ENCODE measurements at regions not wholly inside any gene's neighbourhood (a gene's known extent, or its start where the extent isn't known, plus 50 kb on each side); places are given as distances from the start of the nearest gene placed in this dataset.

GRCh38 chr3:20751296-20751695 is 565.3 kb upstream of the SGO1 start:
- no CpG with 5 or more reads among the region's 4 CpGs for WGBS (ENCODE audit: insufficient coverage)
- no peak for TF ChIP-seq CTCF (IDR thresholded peaks at IDR 0.05)
- no peak overlapping the region for H2AFZ ChIP-seq (ENCODE audit: insufficient read depth, low read depth, low read length, poor library complexity, severe bottlenecking)
- Mint-ChIP-seq H3K4me1 (no peaks in the 10 kb centered on the region), H3K36me3 (no peaks in the 10 kb centered on the region), H3K4me3 (no peak overlapping the region), H3K9me3 (peaks cover 0 to 12% (median 8%) of the 10 kb centered on the region in 7 donors), H3K27ac (no peak overlapping the region), H3K27me3 (ENCODE audit: low read depth in 3 of 3) (no peaks in the 10 kb centered on the region)
- H3K27me3 ChIP-seq (ENCODE audit: control insufficient read depth in 2 of 2, insufficient read depth in 2 of 2, low read length in 2 of 2): no peaks in the 10 kb centered on the region
- no peaks in the 10 kb centered on the region for H3K36me3 ChIP-seq (replicated peaks in 1 of 2; ENCODE audit: control insufficient read depth in 1 of 2, insufficient read depth in 2 of 2, low read length in 2 of 2)
- H3K4me1 ChIP-seq (ENCODE audit: control insufficient read depth in 1 of 2, insufficient read depth in 2 of 2, low read length in 2 of 2): no peaks in the 10 kb centered on the region
- no peak overlapping the region for H3K27ac ChIP-seq (ENCODE audit: low read depth in 1 of 2, low read length in 2 of 2)
- intact Hi-C loops (cut with micrococcal nuclease): no loop called here
- H3K79me2 ChIP-seq (ENCODE audit: insufficient read depth, low read length): no peaks in the 10 kb centered on the region
- DNase-seq: no peak
- no peak overlapping the region for H3K4me2 ChIP-seq (replicated peaks; ENCODE audit: extremely low read depth, low read length, poor library complexity, severe bottlenecking)
- no peak overlapping the region for H3K9ac ChIP-seq (ENCODE audit: insufficient read depth, low read length, poor library complexity, severe bottlenecking)
- peaks cover 7 to 18% of the 10 kb centered on the region in 2 donors for H3K9me3 ChIP-seq (replicated peaks in 1 of 2; ENCODE audit: control insufficient read depth in 1 of 2, insufficient read depth in 1 of 2, low read length in 2 of 2)
- H3K4me3 ChIP-seq (replicated peaks in 1 of 3; ENCODE audit: low read depth in 2 of 3, low read length in 3 of 3): no peak overlapping the region
- no peaks in the 10 kb centered on the region for H4K20me1 ChIP-seq (ENCODE audit: insufficient read depth, low read length)

GRCh38 chr3:20747741-20748140 is 561.7 kb upstream of the SGO1 start:
- Mint-ChIP-seq H3K27me3 (ENCODE audit: low read depth in 3 of 3) (no peaks in the 10 kb centered on the region), H3K4me3 (no peak overlapping the region), H3K4me1 (no peaks in the 10 kb centered on the region), H3K9me3 (peaks cover 0 to 10% (median 3%) of the 10 kb centered on the region in 7 donors), H3K36me3 (no peaks in the 10 kb centered on the region), H3K27ac (no peak overlapping the region)
- no peak overlapping the region for H3K4me3 ChIP-seq (replicated peaks in 1 of 3; ENCODE audit: low read depth in 2 of 3, low read length in 3 of 3)
- no peak overlapping the region for H3K4me2 ChIP-seq (replicated peaks; ENCODE audit: extremely low read depth, low read length, poor library complexity, severe bottlenecking)
- H4K20me1 ChIP-seq (ENCODE audit: insufficient read depth, low read length): no peaks in the 10 kb centered on the region
- H3K4me1 ChIP-seq (ENCODE audit: control insufficient read depth in 1 of 2, insufficient read depth in 2 of 2, low read length in 2 of 2): no peaks in the 10 kb centered on the region
- H3K9ac ChIP-seq (ENCODE audit: insufficient read depth, low read length, poor library complexity, severe bottlenecking): no peak overlapping the region
- TF ChIP-seq CTCF (IDR thresholded peaks at IDR 0.05): no peak
- intact Hi-C loops (cut with micrococcal nuclease): no loop called here
- no peaks in the 10 kb centered on the region for H3K27me3 ChIP-seq (ENCODE audit: control insufficient read depth in 2 of 2, insufficient read depth in 2 of 2, low read length in 2 of 2)
- H3K36me3 ChIP-seq (replicated peaks in 1 of 2; ENCODE audit: control insufficient read depth in 1 of 2, insufficient read depth in 2 of 2, low read length in 2 of 2): no peaks in the 10 kb centered on the region
- no peaks in the 10 kb centered on the region for H3K79me2 ChIP-seq (ENCODE audit: insufficient read depth, low read length)
- H3K27ac ChIP-seq (ENCODE audit: low read depth in 1 of 2, low read length in 2 of 2): no peak overlapping the region
- H2AFZ ChIP-seq (ENCODE audit: insufficient read depth, low read depth, low read length, poor library complexity, severe bottlenecking): no peak overlapping the region
- no peak for DNase-seq
- WGBS (ENCODE audit: insufficient coverage): no CpG with 5 or more reads among the region's 1 CpG
- H3K9me3 ChIP-seq (replicated peaks in 1 of 2; ENCODE audit: control insufficient read depth in 1 of 2, insufficient read depth in 1 of 2, low read length in 2 of 2): peaks cover 3 to 18% of the 10 kb centered on the region in 2 donors

Data from CD14-positive monocyte (primary cell).